ENCODE measurements at regions not wholly inside any gene's neighbourhood (a gene's known extent, or its start where the extent isn't known, plus 50 kb on each side); places are given as distances from the start of the nearest gene placed in this dataset.
"Not testable (repeated sequence)": the region's sequence is repeated elsewhere in the genome, so short reads cannot be mapped to it uniquely, and the experiment has no call there.

- DNase-seq, result no peak
These were observed 452.0 kb downstream of the PREX1 start for GRCh38 chr20:48375804-48376203.

GRCh38 chr20:48374991-48375595 is 452.7 kb downstream of the PREX1 start:
- DNase-seq, result no peak

- peak; percentile 41 for DNase-seq
These were observed 453.5 kb downstream of the PREX1 start for GRCh38 chr20:48374031-48374907.

DNA sequence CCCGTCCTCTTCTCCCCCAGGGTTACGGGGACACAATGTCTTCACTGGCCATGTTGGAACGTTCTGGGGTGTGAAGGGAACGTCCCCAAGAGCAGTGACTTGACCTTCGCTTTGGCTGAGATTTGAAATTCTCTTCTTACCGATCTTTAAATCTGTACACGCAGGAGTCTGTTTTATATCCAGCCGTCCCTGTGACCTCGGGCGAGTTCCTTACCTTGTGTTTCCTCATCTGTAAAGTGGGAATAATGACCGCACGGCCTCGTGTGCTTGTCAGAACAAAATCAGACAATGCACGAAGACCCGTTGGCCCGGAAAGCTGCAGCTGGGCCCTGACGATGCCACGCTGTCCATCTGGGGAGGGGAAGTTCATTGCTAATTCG is 454.3 kb downstream of the PREX1 start:
- DNase-seq, result no peak

DNA sequence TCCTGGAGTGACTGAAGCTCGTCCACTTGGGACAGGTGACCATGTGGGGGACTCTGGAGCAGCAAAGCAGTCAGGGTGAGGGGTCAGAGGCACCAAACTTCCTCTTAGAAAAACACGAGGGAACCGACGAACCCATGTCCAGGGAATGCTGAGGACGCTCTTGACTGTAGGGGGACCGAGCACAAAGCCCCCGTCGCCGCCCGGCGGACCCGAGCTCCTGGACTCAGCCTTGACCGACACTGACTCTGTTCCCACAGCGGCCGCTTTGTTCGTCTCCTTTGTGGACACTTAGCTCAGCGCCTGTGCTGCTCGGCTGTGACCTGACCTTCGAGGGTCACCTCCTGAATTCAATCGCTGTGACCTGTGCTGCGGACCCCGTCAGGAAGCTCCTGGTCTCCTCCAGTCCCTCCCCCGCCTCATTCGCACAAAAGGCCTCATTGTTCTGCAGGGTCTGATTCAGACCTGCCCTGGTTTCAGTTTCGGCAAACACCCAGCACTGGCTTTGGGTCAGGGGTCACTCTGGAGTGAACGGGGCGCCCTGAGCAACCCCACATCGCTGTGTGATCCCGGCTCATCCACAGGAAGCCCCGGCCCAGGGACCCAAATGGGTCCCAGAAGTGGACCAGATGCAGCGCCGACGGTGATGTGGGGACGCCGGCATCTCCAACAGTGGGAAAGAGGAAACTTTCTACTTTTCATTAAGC is 454.8 kb downstream of the PREX1 start:
- not testable (repeated sequence) for DNase-seq

DNA sequence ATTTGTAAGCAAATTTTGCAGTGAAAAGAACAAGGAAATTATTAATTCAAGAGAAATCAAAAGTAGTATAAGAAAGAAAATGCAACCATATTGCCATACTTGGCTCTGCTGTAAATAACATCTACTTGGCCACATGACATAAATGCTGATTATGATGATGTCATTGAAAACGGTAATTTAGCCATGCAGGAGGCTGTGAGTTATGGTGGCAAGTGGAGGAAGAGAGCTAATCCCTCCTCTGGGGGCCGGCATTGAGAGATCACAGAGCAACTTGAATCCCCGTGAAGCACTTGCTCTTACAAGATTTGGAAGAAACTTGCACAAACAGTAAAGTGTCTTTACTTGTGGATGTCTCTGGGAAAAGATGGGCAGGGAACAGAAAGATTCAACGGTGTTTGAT is 456.6 kb downstream of the PREX1 start:
- no peak for DNase-seq

GRCh38 chr20:48368580-48369021 is 459.2 kb downstream of the PREX1 start:
- not testable (repeated sequence) for DNase-seq

DNA sequence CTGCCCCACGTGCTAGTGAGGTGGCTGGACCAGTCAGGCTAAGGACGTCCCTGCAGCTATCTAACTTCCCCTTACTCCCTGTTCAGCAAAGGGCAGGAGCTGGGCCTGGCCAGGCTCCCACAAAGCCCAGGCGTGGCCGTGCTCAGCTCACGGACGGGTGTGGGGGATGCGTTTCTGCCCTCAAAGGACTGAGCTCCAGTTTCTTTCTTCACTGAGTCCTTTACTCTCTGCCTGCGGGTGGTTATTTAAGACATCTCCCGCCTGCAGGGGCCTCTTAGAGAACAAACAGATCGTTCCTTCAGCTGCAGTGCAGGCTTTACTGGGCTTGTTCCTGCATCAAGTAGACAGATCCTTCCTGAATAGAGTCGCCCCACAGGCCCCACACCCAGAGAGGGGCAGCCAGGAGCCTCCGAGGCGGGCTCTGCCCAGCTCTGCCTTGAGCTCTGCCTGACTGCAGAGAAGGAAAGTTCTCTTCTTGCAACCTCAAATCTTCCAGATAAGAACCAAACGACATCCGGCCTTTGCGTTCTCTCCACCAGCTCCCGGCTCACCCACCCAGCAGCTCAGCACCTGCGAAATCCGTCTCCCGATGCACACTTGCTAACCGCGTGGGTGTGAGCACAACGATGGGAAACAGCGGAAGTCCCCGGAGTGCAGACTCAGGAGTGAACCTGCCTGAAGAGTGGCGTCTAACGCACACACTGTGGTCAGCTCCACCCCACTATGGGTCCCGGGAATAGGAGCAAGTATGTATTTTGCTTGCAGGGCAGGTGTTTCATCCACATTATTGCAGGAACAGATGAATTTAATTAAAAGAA is 460.0 kb downstream of the PREX1 start:
- not testable (repeated sequence) for DNase-seq

- DNase-seq, result no peak
These were observed 461.6 kb downstream of the PREX1 start for GRCh38 chr20:48366230-48366629.

DNA sequence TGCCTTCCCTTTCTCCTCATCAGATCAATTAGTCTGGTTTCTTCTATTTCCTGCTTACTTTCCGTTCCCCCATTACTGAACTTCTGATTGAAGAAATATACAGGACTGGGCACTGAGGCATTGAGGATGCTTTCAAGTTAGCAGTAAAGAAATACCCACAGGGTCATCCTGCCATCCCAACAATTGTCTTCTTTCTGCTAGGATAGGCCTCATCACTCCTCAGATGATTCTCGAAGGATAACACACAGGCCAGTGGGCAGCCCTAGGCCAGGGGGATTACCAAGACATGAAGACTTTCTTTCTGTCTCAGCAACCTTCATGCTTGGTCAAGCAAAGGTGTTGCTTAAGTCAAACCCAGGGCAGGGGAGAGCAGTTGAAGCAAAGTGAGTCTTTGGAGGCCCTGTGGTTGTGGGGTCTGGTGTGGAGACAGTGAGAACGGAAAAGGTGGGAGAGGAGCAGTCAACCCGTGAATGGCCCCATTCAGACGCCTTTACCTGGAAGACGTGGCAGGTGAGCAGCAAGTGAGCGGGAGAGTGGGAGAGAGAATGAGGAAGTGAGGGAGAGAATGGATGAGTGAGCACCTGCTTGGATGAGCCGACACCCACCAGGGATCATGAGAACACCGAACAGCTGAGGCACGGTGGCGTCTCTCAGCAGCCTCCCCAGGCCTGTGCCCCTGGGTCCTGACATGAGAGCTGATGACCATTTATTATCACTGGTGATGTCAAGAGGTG is 462.9 kb downstream of the PREX1 start:
- DNase-seq, result no peak

DNA sequence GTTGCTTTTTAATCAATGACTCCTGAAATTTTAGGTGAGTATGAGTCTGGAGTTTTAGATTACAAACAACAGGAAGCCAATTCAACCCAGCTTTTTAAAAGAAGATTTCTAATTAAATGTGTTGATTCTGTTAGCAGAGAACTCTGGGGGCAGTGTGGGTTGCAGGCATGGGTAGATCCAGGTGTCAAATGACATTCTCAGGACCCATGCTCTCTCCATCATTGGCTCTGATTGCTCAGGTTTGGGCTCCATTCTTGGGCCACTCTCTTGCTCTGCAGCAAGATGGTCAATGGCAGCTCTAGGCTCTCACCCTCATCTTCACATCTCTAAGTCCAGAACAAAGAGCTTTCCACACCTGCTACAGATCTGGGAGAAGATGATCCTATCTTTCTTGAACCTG is 463.7 kb downstream of the PREX1 start:
- DNase-seq, result no peak

DNA sequence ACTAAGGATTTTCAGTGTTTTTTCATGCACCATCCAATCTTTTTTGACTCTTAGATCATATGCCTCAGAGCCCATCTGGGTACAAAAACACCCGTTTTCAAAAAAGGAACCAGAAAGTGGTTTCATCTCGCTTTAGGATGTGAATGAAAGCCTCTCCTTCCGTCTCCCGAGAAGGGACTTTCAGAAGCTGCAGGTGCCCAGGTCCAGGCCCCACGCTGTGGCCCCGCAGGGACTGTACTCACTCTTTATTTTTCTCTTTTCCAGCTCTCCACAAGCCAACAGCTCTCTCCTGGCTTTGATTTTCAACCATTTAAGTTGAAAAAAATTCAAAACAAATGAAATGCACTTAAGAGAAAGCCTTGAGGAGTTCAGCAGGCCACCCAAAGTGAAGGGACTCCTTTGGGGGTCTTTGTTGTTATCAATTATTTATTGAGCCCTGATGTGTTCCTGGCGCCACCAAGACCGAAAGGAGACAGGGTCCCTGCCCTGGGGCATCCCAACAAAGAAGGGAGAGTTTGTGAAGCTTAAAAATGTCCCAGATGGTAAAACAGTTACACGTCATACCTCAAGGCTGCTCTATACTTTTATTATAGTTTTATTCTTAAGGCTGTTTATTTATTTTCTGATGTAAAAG is 467.3 kb downstream of the PREX1 start:
- DNase-seq, result no peak

- no peak for DNase-seq
These were observed 468.0 kb downstream of the PREX1 start for GRCh38 chr20:48359692-48360341.

DNA sequence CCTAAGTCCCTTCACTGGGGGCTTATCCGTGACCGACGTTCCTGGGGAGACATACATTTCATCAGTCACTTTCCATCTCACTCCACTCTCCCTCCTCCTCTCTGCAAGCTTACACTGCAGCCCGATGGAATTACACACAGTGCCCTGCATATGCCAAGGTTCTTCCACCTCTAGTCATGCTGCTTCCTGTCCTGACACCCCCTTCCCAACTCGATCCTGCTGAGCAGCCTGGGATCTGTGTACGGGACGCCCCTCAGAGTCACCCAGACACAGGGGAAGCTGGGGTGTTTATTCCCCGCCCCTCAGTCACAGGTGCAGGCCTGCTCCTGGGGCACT is 468.8 kb downstream of the PREX1 start:
- DNase-seq, result not testable (repeated sequence)

DNA sequence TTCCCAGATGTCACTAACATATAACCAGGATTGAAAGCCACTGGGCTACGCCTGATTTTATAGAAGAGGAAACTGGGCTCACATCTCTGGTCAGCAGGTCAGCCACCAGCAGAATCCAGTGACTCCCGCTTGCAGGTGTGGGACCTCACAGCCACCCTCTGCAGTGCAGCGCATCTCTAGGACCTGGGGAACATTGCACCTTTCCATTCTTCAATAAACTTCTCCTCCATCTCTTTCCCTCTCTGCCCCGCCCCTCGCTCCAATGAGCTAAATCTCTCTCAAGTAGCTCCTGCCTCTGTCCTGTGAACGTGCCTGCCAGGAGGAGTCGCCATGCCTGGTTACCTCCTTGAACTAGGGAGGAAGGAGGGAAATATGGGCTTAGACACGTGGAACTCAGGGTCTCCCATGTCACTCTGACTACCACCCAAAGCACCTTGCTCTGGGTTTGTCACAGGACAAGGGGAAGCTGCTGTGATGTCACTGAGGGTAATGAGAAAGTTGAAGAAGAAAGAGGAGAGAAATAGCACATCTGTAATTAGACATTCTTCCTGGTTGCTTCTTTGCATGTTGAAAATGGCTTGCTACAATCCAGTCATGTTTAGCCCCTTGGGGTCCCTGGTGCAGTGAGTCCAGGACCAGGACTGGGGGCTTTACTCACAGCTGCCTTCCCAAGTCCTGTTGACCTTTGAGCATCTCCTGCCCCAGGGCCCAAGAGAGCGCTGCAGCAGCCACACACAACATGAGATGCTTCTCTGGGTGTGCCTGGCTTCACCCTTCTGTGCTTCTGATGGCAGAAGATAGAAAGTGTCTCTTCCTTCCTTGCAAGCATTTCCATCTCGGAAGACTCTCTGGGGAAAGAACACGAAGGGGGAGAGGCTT is 469.4 kb downstream of the PREX1 start:
- no peak for DNase-seq

DNA sequence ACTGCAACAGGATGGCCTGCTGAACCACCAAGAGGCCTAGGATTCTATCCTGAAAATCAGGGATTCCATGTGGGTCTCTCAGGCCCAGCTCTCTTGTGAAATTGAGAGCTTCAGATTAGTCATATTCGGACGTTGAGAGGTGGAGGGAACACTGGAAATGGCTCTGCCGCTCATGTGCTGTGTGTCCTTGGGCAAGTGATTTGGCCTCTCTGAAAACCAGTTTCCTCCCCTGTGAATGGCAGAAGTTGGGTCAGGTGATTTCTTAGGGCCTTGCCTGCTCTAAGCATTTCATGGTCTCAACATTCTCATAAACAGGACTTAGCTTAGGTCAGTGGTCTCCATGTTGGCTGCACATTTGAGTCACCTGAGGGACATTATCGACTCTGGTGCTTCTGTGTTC is 470.1 kb downstream of the PREX1 start:
- no peak for DNase-seq

DNA sequence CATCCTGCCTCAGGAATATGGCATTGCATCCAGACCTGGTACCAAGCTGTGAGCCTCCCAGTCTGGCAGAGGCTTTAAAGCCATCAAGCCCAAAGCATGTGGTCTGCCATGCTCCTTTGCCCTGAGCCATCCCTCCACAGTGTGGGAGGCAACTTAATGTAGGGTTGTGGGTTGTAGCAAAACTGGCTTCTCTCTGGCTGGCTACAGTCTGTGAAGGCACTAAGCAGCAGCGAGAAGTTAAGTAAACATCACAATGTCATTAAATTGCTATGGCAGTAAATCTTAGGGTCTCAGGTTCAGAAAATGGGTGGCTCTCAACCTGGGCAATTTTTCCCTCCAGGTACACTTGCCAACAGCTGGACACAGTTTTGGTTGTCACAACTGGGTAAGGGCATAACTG is 472.9 kb downstream of the PREX1 start:
- no peak for DNase-seq

DNA sequence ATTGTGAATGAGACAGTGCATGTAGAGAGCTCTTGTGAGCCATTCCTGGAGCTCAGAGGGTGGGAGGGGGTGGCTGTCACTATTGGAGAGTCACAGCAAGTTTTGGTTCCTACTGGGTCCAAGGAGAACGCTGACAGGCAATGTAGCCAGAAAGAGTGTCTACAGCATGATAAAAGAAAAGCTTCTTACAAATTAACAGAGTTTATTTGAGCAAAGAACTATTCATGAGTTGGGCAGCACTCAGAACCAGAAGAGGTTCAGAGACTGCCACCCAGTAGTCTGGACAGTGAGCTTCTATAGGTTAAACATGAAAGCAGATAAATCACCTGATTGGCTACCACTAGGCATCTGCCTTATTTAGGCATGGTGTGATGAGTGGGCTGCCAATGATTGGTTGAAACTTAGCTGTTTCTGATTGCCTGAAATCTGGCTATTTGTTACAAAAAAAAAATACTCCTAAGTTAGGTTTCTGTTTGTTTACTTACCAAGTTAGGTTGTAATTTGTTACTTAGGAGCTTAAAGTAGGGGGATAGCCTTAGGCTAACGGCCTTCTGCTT is 473.4 kb downstream of the PREX1 start:
- DNase-seq, result no peak

- DNase-seq, result no peak
These were observed 475.2 kb downstream of the PREX1 start for GRCh38 chr20:48352628-48353027.

DNA sequence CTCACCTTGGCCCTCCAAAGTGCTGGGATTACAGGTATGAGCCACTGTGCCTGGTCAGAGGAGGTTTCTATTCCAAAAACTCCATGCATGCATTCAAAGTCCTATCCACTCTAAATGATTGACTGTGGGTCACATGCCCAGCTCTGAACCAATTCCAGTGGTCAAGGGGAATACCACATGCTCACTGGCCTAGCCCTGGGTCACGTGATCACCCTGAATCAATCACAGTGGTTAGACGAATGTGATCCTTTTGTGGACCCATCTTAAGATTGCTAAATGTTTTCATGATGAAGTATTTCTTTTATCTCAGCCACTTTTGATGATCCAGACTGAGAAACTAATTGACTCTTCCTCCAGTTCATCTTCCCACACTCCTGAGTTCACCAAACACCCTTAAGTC is 475.8 kb downstream of the PREX1 start:
- DNase-seq, result no peak

Data from NCI-H1092 treated with DMSO at 0.1 percent for 48 hours (cell line).